ENCODE measurements at regions not wholly inside any gene's neighbourhood (a gene's known extent, or its start where the extent isn't known, plus 50 kb on each side); places are given as distances from the start of the nearest gene placed in this dataset.

- TF ChIP-seq, protein P1, sequence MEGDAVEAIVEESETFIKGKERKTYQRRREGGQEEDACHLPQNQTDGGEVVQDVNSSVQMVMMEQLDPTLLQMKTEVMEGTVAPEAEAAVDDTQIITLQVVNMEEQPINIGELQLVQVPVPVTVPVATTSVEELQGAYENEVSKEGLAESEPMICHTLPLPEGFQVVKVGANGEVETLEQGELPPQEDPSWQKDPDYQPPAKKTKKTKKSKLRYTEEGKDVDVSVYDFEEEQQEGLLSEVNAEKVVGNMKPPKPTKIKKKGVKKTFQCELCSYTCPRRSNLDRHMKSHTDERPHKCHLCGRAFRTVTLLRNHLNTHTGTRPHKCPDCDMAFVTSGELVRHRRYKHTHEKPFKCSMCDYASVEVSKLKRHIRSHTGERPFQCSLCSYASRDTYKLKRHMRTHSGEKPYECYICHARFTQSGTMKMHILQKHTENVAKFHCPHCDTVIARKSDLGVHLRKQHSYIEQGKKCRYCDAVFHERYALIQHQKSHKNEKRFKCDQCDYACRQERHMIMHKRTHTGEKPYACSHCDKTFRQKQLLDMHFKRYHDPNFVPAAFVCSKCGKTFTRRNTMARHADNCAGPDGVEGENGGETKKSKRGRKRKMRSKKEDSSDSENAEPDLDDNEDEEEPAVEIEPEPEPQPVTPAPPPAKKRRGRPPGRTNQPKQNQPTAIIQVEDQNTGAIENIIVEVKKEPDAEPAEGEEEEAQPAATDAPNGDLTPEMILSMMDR (IDR thresholded peaks at IDR 0.05), result no peak
- no peak for TF ChIP-seq POLR2A (IDR thresholded peaks at IDR 0.05)
These were observed 1373.9 kb downstream of the OLFM4 start for GRCh38 chr13:54402495-54402894.

Data from thyroid gland (tissue), 4 donors.